GM18498 (cell line): ENCODE measurements at regions not wholly inside any gene's neighbourhood (a gene's known extent, or its start where the extent isn't known, plus 50 kb on each side); places are given as distances from the start of the nearest gene placed in this dataset.

Source experiments
- ATAC-seq: cut with Tn5 transposase; IDR thresholded peaks from one replicate; pipeline ENCODE4 v1.9.1; 2021; ENCODE audit warnings: mild to moderate bottlenecking, moderate library complexity; ENCODE audit not compliant: unreplicated experiment

- no peak for ATAC-seq
These were observed 457.5 kb downstream of the IRX1 start for GRCh38 chr5:4053136-4053535.

GRCh38 chr5:4054092-4054491, 458.5 kb downstream of the IRX1 start:
- no peak for ATAC-seq

- no peak for ATAC-seq
These were observed 463.3 kb downstream of the IRX1 start for GRCh38 chr5:4058899-4059298.

- no peak for ATAC-seq
These were observed 470.1 kb downstream of the IRX1 start for GRCh38 chr5:4065472-4066320.

- no peak for ATAC-seq
These were observed 472.5 kb downstream of the IRX1 start for GRCh38 chr5:4068171-4068570.

GRCh38 chr5:4078544-4078943, 482.9 kb downstream of the IRX1 start:
- ATAC-seq, result no peak

GRCh38 chr5:4079831-4080230, 484.2 kb downstream of the IRX1 start:
- ATAC-seq, result no peak

- ATAC-seq, result no peak
These were observed 484.7 kb downstream of the IRX1 start for GRCh38 chr5:4080370-4080769.

GRCh38 chr5:4081059-4081458, 485.4 kb downstream of the IRX1 start:
- ATAC-seq, result no peak

- no peak for ATAC-seq
These were observed 485.8 kb downstream of the IRX1 start for GRCh38 chr5:4081466-4081865.

GRCh38 chr5:4082966-4083564, 487.4 kb downstream of the IRX1 start:
- ATAC-seq, result no peak

- no peak for ATAC-seq
These were observed 488.1 kb downstream of the IRX1 start for GRCh38 chr5:4083591-4084337.

GRCh38 chr5:4086081-4086480, 490.4 kb downstream of the IRX1 start:
- ATAC-seq, result no peak

- ATAC-seq, result no peak
These were observed 491.5 kb downstream of the IRX1 start for GRCh38 chr5:4087110-4087509.

- no peak for ATAC-seq
These were observed 493.5 kb downstream of the IRX1 start for GRCh38 chr5:4089087-4089486.

GRCh38 chr5:4093236-4093635, 497.6 kb downstream of the IRX1 start:
- no peak for ATAC-seq

- no peak for ATAC-seq
These were observed 498.3 kb downstream of the IRX1 start for GRCh38 chr5:4093970-4094369.

- no peak for ATAC-seq
These were observed 500.4 kb downstream of the IRX1 start for GRCh38 chr5:4095918-4096630.

GRCh38 chr5:4097199-4097598, 501.6 kb downstream of the IRX1 start:
- no peak for ATAC-seq

GRCh38 chr5:4098226-4098625, 502.6 kb downstream of the IRX1 start:
- no peak for ATAC-seq

GRCh38 chr5:4099386-4099785, 503.8 kb downstream of the IRX1 start:
- ATAC-seq, result no peak
